Esophagus squamous epithelium (tissue), 5 donors: ENCODE measurements at regions not wholly inside any gene's neighbourhood (a gene's known extent, or its start where the extent isn't known, plus 50 kb on each side); places are given as distances from the start of the nearest gene placed in this dataset.
A peak's percentile ranks its signal among the peaks of the same experiment; 100 is the strongest.
"Not testable (repeated sequence)": the region's sequence is repeated elsewhere in the genome, so short reads cannot be mapped to it uniquely, and the experiment has no call there.

Experiments used
- DNase-seq: peaks from one replicate; lab custom pipeline; 2025; lab: John Stamatoyannopoulos, UW
- H3K27ac ChIP-seq, 4 donors: fragments of 200-600 bp; sonication (generic); one replicate each; pipeline ENCODE4 v1.5.1; 2016 to 2019; ENCODE audit warnings: mild to moderate bottlenecking in 1 of 4
- H3K27me3 ChIP-seq, 4 donors: fragments of 200-600 bp; sonication (generic); 1 replicate in 3 of 4; 2 replicates in 1 of 4; pipeline versions ENCODE4 v1.5.1 to v1.6.0; 2017 to 2021; ENCODE audit warnings: antibody characterized with exemption in 1 of 4
- H3K36me3 ChIP-seq, 3 donors: fragments of 200-600 bp; sonication (generic); one replicate each; pipeline ENCODE4 v1.5.1; 2016 to 2019
- H3K4me1 ChIP-seq, 3 donors: fragments of 200-600 bp; sonication (generic); one replicate each; pipeline ENCODE4 v1.5.1; 2017 to 2019
- H3K4me3 ChIP-seq, 4 donors: fragments of 200-600 bp; sonication (generic); 1 replicate in 3 of 4; 2 replicates in 1 of 4; pipeline ENCODE4 v1.5.1; 2016 to 2019; ENCODE audit warnings: mild to moderate bottlenecking in 2 of 4, moderate library complexity in 1 of 4
- H3K9me3 ChIP-seq, 3 donors: fragments of 200-600 bp; sonication (generic); one replicate each; pipeline ENCODE4 v1.5.1; 2016 to 2019
- POLR2A ChIP-seq, 4 donors: fragments of 450-650 bp; IDR thresholded peaks; one replicate each; pipeline ENCODE4 v1.6.1; 2017; ENCODE audit warnings: antibody characterized with exemption in 4 of 4, mild to moderate bottlenecking in 4 of 4, moderate library complexity in 3 of 4
- WGBS, 2 donors: methylation state at CpG; one replicate each; pipeline ENCODE4 v1.1.5; 2018; 5-methylcytosine and 5-hydroxymethylcytosine counted together
- intact Hi-C: fragments of 100-400 bp; cut with DNase I; formaldehyde crosslinking; loops from one replicate; pipeline ENCODE4 v1.15.0; 2022
- TF ChIP-seq, protein P1 (sequence below), 6 experiments: fragments of 450-650 bp in 4 of 6; fragments of 200-600 bp in 2 of 6; sonication (generic) in 2 of 6; IDR thresholded peaks; one replicate each; pipeline ENCODE4 v1.5.1; 2016 to 2019; ENCODE audit warnings: antibody characterized with exemption in 6 of 6, mild to moderate bottlenecking in 4 of 6, moderate library complexity in 4 of 6
- donor health status: DM: yes; HTN: yes; CAD: no.

DNA sequence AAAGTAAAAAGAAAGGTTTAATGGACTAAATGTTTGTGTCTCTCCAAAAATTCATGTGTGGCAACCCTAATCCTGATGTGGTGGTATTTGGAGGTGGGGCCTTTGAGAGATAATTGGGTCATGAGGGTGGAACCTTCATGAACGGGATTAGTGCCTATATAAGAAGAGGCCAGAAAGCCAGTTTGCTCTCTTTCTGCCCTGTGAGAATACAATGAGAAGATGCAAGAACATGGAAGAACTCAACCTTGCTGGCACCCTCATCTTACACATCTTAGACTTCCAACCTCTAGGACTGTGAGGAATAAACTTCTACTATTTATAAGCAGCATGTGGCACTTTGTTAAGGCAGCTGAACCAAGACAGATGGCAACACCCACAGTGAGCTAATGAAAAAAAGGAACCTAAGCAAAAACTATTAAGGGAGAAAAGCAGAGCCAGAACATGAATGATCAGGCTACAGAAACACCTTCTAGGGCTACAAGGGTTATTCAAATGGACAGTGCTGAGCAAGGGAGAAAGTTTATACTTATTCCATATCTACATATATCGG, 159.5 kb downstream of the PLK2 start:
- H3K27ac ChIP-seq: no peak overlapping the region
- H3K9me3 ChIP-seq: no peaks in the 10 kb centered on the region
- 85 to 89% methylated on average over 2 of the region's 2 CpGs for WGBS, 2 donors
- H3K27me3 ChIP-seq: no peaks in the 10 kb centered on the region
- no peak for DNase-seq
- H3K4me1 ChIP-seq: no peaks in the 10 kb centered on the region
- H3K4me3 ChIP-seq: no peak overlapping the region
- no peaks in the 10 kb centered on the region for H3K36me3 ChIP-seq
- TF ChIP-seq POLR2A (IDR thresholded peaks at IDR 0.05): no peak
- TF ChIP-seq, protein P1, sequence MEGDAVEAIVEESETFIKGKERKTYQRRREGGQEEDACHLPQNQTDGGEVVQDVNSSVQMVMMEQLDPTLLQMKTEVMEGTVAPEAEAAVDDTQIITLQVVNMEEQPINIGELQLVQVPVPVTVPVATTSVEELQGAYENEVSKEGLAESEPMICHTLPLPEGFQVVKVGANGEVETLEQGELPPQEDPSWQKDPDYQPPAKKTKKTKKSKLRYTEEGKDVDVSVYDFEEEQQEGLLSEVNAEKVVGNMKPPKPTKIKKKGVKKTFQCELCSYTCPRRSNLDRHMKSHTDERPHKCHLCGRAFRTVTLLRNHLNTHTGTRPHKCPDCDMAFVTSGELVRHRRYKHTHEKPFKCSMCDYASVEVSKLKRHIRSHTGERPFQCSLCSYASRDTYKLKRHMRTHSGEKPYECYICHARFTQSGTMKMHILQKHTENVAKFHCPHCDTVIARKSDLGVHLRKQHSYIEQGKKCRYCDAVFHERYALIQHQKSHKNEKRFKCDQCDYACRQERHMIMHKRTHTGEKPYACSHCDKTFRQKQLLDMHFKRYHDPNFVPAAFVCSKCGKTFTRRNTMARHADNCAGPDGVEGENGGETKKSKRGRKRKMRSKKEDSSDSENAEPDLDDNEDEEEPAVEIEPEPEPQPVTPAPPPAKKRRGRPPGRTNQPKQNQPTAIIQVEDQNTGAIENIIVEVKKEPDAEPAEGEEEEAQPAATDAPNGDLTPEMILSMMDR (IDR thresholded peaks at IDR 0.05): no peak
- intact Hi-C loops: no loop called here

DNA sequence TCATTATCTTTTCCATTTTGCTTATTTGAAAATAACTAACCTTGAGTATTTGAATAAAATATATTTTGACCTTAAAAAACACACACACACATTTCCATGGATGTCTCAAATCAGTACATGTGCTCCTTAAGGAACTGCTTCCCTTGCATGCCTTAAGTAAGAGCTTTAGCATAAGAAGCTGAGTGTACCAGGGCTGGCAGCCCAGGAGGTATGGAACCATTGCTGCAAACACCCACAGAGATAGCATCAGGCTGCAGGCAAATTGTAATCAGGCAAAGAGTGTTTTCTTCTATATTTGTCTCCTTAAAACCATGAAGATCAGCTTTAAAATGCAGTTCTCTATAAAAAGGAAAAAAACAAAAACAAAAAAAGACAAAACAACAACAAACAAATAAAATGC, 160.6 kb downstream of the PLK2 start:
- DNase-seq: no peak
- H3K4me1 ChIP-seq: no peaks in the 10 kb centered on the region
- TF ChIP-seq, protein P1 (IDR thresholded peaks at IDR 0.05): no peak
- TF ChIP-seq POLR2A (IDR thresholded peaks at IDR 0.05): no peak
- H3K9me3 ChIP-seq: no peaks in the 10 kb centered on the region
- no peaks in the 10 kb centered on the region for H3K36me3 ChIP-seq
- no peak overlapping the region for H3K27ac ChIP-seq
- intact Hi-C loops: no loop called here
- H3K27me3 ChIP-seq: no peaks in the 10 kb centered on the region
- no peak overlapping the region for H3K4me3 ChIP-seq

DNA sequence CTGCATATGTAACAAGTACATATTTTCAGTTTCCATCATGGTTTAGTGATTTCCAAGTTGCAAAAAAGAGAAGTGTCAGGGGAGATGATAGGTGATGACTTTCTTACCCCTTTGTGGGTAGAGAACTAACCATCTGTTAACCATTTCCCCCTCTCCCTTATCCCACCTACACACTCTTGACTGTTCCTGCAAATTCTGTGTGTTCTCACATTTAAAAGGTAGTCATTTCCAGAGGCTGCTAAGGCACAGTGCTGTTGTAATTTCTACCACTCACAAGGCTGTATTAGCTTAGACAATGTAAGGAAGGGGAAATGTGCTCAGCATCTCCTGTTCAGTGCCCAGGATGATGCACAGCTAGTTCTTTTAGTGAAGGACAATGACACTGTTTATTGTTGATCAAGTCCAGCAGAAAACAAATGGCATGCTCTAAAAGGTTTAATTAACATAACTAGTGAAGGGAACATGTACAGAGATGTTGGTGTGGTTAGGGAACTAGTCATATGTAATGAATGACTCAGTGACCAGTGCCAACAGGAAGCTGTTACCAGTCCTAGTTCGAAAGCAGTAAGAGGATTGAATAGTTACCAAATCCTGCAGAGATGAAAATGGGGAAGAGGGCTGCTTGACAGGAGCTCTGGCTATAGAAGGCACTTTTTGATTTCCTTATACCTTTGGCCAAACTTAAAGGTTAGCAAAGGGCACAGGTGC, 165.1 kb downstream of the PLK2 start:
- 0 to 6% methylated on average over 1 of the region's 1 CpG for WGBS, 2 donors
- intact Hi-C loops: no loop called here
- H3K4me1 ChIP-seq: no peaks in the 10 kb centered on the region
- H3K9me3 ChIP-seq: no peaks in the 10 kb centered on the region
- no peaks in the 10 kb centered on the region for H3K27me3 ChIP-seq
- H3K36me3 ChIP-seq: no peaks in the 10 kb centered on the region
- no peak for DNase-seq
- TF ChIP-seq POLR2A (IDR thresholded peaks at IDR 0.05): no peak
- TF ChIP-seq, protein P1 (IDR thresholded peaks at IDR 0.05): no peak
- H3K27ac ChIP-seq: no peak overlapping the region
- H3K4me3 ChIP-seq: no peak overlapping the region

DNA sequence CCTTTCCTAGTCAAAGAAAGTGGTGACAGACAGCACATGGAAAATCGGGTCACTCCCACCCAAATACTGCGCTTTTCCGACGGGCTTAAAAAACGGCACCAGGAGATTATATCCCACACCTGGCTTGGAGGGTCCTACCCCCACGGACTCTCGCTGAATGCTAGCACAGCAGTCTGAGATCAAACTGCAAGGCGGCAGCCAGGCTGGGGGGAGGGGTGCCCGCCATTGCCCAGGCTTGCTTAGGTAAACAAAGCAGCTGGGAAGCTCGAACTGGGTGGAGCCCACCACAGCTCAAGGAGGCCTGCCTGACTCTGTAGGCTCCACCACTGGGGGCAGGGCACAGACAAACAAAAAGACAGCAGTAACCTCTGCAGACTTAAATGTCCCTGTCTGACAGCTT, 171.6 kb downstream of the PLK2 start:
- H3K4me1 ChIP-seq, H3K27ac ChIP-seq, H3K9me3 ChIP-seq, H3K4me3 ChIP-seq, intact Hi-C loops, H3K36me3 ChIP-seq, H3K27me3 ChIP-seq, DNase-seq: not testable (repeated sequence)
- 50% methylated on average over 1 of the region's 10 CpGs; no CpG with 5 or more reads in 1 of the 2 donors for WGBS, 2 donors
- TF ChIP-seq, protein P1 (IDR thresholded peaks at IDR 0.05): peak in 1 of 6 experiments; percentile 29

DNA sequence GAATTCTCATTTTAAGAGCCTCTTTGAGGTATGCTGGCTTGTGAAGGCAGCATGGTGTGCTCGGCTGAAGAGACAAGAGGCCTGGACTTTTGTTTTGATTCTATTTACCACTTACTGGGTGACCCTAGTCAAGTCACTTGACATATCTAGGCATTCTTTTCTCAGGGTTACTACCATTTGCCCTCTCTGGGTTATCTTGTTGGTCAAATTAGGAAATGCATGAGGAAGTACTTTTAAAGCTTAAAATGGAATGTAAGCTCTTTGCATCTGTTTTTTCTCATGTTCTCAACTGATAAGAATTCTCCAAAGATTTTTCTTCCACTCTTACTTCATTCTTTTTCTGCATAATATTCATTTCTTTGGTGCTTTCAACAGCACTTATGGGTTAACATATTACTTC, 173.1 kb downstream of the PLK2 start:
- no peaks in the 10 kb centered on the region for H3K9me3 ChIP-seq
- WGBS, 2 donors: 88 to 89% methylated on average over 1 of the region's 1 CpG
- H3K4me3 ChIP-seq: no peak overlapping the region
- H3K36me3 ChIP-seq: no peaks in the 10 kb centered on the region
- no peak overlapping the region for H3K27ac ChIP-seq
- no peak for TF ChIP-seq POLR2A (IDR thresholded peaks at IDR 0.05)
- TF ChIP-seq, protein P1 (IDR thresholded peaks at IDR 0.05): no peak
- H3K4me1 ChIP-seq: no peaks in the 10 kb centered on the region
- intact Hi-C loops: no loop called here
- DNase-seq: no peak
- H3K27me3 ChIP-seq: no peaks in the 10 kb centered on the region
